G401 (cell line): ENCODE measurements at regions not wholly inside any gene's neighbourhood (a gene's known extent, or its start where the extent isn't known, plus 50 kb on each side); places are given as distances from the start of the nearest gene placed in this dataset.

Source experiments
- DNase-seq: peaks from one replicate; pipeline ENCODE4 v3.0.0-alpha.2; 2015; ENCODE audit warnings: low spot score
- in situ Hi-C: cut with HindIII; loops from 2 replicates; pipeline ENCODE4 v1.10.0; 2016; ENCODE audit warnings: low sequenced_read_pairs, mixed read lengths

DNA sequence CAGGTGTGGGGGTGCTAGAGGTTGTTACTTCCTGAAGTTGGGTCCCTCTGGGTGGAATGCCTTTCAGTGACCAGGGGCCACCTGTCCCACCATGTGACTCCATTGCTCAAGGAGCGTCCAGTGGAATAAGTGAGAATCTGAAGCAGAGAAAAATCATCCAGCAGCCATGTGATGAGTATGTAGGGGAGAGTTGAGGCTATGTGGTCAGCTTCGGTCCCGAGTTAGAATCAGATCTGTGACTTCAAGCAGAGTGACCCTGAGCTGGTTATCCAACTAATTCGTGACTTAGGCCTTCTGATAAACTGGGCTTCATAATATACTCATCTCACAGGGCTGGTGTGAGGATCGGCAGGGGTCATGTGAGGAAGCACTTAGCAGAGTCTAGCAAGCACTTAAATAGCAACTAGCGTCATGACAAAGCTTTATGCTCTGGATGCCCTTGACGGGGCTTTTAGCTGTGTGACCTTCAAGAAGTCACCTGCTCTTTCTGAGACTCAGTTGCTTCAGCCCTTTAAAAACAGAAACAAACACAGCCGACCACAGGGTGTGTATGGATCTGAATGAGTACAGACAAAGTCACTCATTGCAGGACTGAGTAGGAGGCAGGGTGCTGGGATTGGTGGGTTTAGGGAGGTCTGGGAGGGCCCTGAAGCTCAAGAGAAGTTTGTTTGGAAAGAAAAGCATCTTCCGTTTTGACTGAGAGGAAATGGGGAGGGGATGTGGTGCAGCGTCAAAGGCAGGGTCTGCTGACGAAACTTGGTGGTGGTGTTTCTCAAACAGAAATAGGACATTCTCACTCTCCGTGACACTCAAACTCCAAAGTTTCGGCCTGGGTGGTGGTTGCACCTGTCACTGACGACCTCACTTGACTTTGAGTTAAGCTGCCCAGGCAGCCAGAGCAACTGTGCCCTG is 264.0 kb upstream of the CXCR4 start:
- in situ Hi-C loops = no loop called here
- no peak for DNase-seq

DNA sequence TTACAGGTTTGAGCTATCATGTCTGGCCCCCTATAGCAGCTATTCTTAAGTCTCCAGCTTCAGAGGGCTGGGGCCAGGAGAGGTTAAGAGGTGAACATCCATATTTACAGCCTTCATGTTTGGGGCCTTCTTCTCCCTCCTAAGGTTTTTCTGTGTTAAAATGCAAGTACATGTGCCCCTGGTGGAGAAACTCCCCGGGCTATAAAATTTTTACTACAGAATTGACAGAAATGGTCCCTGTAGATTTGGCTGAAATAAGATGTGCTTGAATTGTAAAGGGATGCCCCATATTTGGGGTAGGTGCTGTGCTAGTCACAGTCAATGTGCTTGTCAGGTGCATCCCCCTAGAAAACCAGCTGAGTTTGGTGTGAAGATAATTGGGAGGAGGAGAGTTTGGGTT is 263.3 kb upstream of the CXCR4 start:
- in situ Hi-C loops = no loop called here
- DNase-seq = no peak

DNA sequence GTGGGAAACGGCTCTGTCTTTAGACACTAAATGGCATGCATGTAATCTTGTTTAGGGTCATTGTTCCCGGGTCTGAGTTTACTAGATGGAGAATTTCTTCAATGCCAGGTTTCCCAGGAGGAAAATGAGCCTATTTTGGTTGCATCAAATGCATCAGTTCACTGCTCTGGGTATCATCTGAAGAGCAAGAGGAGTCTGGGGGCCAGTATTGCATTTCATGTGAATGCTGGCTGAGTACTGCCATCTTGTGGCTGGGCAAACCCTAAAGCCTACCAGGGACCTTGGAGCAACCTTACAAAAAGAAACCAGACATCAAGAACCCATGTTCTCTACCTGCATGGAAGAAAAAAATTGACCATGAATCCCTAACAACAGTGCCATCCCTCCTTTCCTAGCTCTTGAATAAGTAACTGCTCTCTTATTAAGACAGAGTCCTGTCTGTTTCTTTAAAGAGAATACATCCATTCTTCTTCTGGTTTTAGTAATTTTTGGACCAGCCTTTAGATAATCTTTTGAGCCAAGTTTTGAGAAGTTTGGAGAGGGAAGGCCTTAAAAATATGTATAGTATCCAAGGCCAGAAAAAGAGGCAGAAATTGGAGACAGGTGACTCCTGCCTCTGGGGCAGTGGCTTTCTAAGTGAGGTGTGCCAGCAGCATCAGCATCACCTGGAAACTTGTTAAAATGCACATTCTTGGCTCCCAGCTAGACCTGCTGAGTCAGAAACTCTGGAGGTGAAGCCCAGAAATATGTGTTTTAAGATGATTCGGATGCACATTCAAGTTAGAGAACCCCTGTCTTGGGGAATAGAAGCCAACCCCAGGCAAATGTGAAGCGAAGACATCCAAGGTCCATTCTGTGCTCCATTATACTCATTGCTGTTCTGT is 261.0 kb upstream of the CXCR4 start:
- in situ Hi-C loops = no loop called here
- peak; percentile 35 for DNase-seq

DNA sequence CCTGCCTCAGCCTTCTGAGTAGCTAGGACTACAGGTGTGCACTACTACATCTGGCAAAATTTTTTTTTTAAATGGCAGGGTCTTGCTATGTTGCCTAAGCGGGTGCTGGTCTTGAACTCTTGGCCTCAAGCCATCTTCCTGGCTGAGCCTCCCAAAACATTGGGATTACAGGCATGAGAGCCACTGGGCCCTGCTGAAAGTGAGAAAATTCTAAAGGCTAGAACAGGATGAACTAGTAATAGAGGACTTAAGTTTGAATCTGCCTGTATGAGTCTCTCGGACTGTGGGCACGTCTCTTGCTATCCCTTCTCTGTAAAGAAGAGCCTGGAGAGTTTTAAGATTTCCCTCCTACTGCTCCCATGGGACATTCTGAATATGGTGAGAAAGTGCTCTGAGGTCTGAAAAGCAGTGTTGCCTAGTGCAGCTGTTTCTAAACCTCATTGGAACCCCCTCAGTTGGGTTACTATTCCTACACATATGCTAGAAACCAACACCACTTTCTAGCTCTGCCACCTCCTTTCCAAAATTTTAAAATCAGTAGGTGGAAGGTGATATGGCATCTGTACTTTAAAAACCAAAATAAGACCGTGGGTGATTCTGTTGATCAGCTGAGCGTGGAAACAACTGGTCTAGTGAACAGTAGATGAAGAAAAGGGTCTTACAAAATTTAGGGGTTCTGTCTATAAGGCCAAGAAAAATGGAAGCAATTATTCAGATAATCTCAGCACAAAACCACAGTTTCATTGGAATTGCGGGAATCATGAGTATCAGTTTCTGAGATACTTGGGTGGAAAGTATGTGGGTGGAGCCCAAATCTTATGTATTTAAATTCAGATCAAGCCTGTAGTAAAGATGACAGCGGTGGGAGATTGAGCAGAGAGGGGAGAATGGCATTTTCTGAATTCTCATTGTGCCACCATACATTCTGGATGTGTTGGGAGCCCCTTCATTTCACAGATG is 259.8 kb upstream of the CXCR4 start:
- no peak for DNase-seq
- in situ Hi-C loops = no loop called here

DNA sequence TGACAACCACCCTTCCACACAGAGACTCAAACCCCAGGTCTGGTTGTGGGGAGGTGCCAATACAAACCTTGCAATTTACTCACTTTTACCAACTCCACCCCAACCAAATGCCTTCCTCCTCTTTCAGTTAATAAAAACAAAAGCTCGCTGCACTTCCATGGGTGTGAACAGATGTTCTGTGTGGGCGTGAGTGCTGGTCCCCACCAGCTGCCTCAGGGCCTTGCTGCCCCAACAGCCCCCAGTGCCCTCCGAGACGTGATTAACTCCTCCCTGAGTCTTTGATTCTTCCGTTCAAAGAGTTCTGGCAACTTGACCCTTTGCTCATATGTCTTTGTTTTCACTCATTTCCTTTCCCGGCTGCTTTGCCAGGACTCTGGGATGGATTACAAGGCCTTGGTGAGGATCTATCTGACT is 258.9 kb upstream of the CXCR4 start:
- DNase-seq = no peak
- in situ Hi-C loops = no loop called here

DNA sequence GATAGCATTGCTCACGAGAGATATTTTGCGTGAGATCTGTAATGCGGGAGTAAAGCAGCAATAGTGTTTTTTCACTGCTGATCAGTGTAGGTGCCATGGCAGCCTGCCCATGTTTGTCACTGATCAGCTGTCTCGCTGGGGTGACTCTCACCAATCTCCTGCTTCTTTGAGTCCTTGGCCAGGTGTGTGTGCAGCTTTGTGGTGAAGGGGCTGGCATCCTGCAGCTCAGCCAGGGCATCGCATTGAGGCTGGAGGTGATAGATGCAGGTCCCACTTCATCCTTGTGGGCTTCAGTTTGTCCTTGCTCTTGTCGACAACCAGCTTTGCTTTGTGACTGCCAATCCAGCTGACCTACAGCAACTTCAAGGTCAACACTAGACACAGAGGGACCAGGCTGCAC is 258.3 kb upstream of the CXCR4 start:
- no peak for DNase-seq
- in situ Hi-C loops = no loop called here

DNA sequence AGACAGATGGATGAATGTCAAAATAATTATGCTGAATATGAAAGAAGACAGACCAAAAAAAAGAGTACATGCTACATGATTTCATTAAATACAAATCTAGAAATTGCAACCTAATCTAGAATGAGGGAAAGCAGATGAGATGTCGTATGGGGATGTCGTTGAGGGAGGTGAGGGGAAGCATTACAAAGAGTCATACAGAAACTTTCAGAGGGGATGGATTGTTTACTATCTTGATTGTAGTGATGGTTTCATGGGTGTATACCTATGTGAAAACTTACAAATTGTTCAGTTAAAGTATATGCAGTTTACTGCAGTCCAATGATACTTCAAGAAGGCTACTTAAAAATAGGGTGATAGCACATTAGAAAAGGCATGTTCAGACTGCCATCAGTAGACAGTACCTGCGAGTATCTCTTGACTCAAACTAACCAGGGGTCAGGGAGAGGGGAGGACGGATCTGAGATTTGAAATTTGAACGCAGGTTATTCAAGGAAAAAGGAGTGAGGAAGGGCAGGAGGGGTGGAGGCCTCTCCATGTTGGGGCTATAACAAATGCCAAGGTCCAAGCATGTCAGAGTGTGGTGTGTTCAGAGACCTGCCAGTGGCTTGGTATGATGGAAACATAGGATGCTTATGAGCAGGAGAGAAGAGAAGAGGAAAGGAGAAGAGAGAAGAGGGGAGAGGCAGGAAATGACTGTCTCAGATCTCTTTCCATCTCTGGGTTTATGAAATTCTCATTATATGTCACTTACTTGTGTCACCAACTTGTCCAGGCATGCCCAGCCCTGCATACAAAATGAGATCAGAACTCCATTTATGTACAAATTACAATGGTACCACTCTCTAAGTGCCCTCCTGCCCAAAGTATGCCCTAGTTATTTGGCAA is 257.3 kb upstream of the CXCR4 start:
- in situ Hi-C loops = no loop called here
- DNase-seq = no peak

DNA sequence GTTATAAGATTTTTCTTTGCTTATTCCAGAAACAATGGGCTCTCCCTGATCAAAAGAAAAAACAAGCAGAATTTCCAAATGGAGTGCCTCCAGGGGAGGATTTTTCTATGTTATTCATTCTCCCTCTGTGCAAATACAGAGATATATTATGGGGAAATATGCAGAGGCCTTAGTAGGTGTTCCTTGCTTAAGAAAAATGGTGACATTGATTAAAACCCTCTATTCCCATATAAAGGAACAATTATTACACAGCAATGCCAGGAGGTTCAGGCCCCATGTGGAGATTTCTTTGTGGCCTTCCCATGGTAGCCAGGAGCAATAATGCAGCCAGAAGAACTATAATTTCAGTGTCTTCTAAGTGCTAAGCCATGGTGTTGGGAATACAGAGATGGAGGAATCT is 255.9 kb upstream of the CXCR4 start:
- in situ Hi-C loops = no loop called here
- DNase-seq = no peak

DNA sequence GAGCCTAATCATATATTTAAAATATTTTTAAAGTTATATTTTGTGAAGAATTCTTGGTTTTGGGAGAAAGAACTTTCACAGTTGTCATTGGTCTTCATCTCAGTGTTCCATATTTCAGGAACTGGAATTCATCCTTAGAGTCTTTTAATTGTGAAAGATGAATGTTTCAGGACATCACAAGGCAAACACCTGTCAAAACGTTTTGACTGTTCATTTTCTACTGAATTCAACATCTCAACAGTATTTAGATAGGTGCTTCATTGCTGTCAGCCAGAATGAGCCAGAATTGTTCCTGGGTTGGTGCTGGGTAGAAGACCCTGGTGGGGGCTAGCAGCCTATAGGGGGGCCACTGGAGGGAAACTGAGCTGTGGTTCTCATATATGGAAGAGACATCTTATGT is 255.1 kb upstream of the CXCR4 start:
- no peak for DNase-seq
- in situ Hi-C loops = no loop called here

DNA sequence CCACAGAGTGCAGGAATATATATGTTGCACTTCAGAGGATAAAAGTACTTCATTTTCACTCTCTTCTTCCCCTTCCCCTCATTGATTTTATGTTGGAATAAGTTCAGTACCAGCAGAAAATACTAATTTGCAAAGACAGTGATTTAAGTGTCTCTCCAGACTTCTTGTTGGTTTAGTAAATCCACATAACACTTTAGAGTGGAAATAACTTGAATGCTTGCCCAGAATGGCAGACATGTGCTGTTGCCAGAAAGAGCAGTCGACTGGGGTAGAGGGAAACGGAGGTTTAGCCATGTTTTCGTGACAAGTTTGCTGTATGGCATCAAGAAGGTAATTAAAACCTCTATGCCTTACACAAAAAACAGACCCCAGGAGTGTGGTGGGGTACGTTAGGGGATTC is 246.0 kb upstream of the CXCR4 start:
- in situ Hi-C loops = no loop called here
- DNase-seq = peak; percentile 46

DNA sequence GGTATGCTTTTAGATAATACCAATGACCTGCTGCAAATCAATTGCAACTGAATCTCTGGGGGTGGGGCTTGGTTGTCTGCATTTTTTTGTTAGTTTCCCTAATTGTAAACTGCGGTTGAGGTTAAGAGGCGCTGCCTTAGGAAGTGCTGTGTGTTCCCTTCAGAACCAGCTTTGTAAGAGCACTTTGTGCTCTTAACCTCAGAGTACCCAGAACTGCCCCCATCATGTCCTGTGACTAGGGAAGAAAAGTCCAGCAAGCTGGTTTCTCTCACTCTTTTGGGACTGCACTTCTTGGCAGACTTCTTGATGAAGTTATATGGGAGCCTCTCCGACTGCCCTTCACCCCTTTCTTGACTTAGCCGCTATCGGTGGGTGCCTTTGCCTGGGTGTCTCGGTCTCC is 245.5 kb upstream of the CXCR4 start:
- in situ Hi-C loops = no loop called here
- no peak for DNase-seq

DNA sequence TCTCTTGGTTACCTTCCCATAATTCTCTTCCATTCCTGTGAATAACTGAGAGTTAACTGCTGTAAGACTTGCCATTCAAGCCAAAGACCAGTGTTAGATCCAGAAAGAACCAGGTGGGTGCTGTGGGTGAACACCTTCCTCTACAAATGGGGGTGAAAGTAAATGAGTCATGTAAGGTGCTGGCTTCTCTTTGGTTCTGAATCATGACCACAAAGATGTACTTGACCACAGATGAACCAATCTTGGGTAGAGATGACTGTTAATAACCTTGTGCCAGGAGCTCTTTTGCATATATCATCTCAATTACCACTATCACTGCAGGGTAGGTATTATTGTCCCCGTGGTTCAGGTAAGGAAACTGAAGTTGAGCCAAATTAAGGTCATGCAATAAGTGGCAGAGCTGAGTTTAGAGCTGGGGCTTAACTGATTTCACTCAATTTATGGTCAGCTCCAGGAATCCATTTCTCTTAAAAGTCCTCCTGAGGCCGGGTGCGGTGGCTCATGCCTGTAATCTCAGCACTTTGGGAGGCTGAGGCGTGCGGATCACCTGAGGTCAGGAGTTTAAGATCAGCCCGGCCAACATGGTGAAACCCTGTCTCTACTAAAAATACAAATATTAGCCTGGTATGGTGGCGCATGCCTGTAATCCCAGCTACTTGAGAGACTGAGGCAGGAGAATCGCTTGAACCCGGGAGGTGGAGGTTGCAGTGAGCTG is 244.9 kb upstream of the CXCR4 start:
- no peak for DNase-seq
- in situ Hi-C loops = no loop called here

DNA sequence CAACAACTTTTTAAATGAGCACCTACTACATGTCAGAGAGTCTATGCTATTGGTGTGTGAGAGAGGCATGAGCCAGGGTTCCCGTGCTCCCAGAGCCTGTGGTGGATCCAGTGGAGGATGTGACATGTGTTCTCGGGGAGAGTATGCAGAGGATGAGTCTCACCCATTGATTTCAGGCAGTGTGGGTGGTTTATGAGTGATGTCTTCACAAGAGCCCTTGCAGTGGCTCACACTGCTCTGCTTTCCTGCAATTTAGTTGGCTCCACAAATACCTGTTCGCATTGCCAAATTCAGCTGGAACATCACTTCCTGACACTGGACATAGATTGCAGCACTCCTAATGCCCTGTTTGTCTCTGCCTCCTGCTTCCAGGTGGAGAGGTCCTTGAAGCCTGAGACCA is 243.6 kb upstream of the CXCR4 start:
- DNase-seq = no peak
- in situ Hi-C loops = no loop called here

DNA sequence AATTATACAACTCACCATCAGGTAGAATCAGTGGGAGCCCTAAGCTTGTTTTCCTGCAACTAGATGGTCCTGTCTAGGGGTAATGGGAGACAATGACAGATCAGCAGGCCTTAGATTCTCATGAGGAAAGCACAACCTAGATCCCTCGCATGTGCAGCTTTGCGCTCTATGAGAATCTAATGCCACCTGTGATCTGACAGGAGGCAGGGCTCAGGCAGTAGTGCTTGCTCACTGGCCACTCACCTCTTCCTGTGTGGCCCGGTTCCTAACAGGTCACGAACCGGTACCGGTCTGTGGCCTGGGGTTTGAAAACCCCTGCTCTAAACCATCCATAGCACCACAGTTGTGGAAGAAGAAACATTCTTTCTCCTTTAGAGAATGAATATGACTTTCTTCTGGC is 242.8 kb upstream of the CXCR4 start:
- in situ Hi-C loops = no loop called here
- DNase-seq = no peak

DNA sequence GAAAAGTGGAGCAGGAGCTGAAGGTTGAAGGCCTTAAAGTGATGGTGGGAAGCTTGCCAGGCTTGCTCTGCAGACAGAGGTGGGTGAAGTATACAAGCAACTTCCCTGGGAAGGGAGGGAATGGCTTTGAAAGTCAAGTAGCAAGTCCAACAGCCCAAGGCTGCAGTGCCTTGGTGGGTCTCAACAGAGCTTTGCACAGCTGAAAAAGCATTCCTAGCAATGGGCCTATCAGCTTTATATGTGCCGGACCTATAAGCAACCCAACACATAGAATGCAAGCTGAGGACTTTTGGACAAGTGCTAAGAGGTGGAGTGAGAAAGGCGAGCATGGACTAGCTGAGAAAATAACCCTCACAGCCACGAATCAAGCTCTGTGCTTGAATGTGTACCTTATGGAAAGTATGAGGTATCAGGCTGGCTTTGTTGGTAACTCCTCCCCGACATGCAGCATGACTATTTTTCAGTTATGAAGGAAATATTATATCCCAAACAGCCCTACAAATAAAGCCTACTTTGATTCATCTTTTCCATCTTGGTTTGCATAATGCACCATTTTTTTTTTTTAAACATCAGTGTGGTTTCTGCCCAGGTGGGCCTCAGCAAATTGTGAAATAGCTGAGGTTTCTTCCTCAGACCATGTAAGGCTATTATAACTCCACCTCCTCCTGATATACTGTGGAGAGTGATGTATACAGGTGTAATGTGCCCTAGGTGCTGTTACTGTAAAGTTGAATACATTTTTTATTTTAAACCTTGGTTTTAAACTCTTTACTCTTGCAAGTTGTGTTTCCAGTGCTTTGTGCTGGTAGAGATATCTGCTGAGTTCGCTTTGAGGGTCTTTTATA is 241.4 kb upstream of the CXCR4 start:
- in situ Hi-C loops = no loop called here
- no peak for DNase-seq

DNA sequence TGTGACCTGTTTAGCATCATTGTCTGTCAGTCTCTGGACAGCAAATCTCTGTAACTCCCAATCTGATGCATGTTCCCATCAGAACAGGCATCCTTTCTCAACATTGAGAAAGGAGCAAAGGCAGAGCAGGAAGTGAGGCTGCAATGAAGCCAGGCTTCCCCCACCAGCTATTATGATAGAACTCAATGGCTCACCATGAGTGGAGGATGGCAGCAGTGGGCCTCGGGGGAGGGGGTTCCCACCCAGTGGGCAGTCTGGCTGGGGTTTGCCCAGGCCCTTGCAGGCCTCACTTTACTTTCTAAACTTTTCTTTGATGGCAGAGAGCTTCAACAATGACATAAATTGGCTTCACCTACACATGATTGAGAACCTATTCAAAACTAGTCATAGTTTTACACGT is 240.6 kb upstream of the CXCR4 start:
- in situ Hi-C loops = no loop called here
- DNase-seq = no peak

DNA sequence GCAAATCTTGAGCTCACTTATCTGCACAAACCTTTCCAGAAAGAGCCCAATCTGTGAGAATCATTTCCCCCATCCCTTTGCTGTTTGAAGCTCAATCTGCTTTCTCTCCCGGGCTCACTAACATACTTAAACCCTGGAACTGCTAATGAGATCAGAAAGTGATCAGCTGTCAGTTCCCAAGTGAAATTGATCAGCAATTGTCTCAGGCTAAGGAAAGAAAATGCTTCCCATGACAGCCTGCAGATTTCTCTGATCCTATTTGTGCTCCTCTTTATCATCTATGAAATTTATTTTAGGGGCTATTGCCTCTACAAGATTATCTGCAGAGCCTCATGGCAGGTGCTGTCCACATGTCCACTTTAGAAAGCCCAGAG is 239.0 kb upstream of the CXCR4 start:
- DNase-seq = no peak
- in situ Hi-C loops = no loop called here
